ENCODE measurements at regions not wholly inside any gene's neighbourhood (a gene's known extent, or its start where the extent isn't known, plus 50 kb on each side); places are given as distances from the start of the nearest gene placed in this dataset.

- H3K4me3 ChIP-seq, result no peak overlapping the region
- peaks cover 0 to 8% (median 2%) of the 10 kb centered on the region in 12 donors for H3K9me3 ChIP-seq
- H3K36me3 ChIP-seq, result no peaks in the 10 kb centered on the region
- no peaks in the 10 kb centered on the region for H3K4me1 ChIP-seq
- ATAC-seq (no peak), DNase-seq (no peak)
- intact Hi-C loops (cut with DNase I), result no loop called here
- TF ChIP-seq POLR2A (IDR thresholded peaks at IDR 0.05) (no peak), CTCF (IDR thresholded peaks at IDR 0.05) (no peak)
- H3K27me3 ChIP-seq, result no peaks in the 10 kb centered on the region
- 70 to 76% (median 72%) methylated on average over 3 of the region's 3 CpGs for WGBS, 4 donors
- H3K27ac ChIP-seq, result no peak overlapping the region
These were observed 544.1 kb downstream of the HTR7 start for GRCh38 chr10:90313576-90314325.

GRCh38 chr10:90314718-90315117 lies 543.1 kb downstream of the HTR7 start:
- ATAC-seq, result no peak
- Histone ChIP-seq H3K4me1 (no peaks in the 10 kb centered on the region), H3K27me3 (no peaks in the 10 kb centered on the region), H3K27ac (no peak overlapping the region), H3K36me3 (no peaks in the 10 kb centered on the region), H3K4me3 (no peak overlapping the region), H3K9me3 (no peaks in the 10 kb centered on the region)
- intact Hi-C loops (cut with DNase I), result no loop called here
- 85 to 98% (median 89%) methylated on average over 1 of the region's 1 CpG for WGBS, 4 donors
- TF ChIP-seq POLR2A (IDR thresholded peaks at IDR 0.05), result no peak
- TF ChIP-seq CTCF (IDR thresholded peaks at IDR 0.05), result no peak
- no peak for DNase-seq

- Histone ChIP-seq H3K9me3 (no peaks in the 10 kb centered on the region), H3K27me3 (no peaks in the 10 kb centered on the region), H3K4me3 (no peak overlapping the region), H3K4me1 (no peaks in the 10 kb centered on the region), H3K36me3 (no peaks in the 10 kb centered on the region), H3K27ac (no peak overlapping the region)
- ATAC-seq (no peak), DNase-seq (no peak)
- 83 to 89% (median 87%) methylated on average over 3 of the region's 3 CpGs for WGBS, 4 donors
- TF ChIP-seq CTCF (IDR thresholded peaks at IDR 0.05) (no peak), POLR2A (IDR thresholded peaks at IDR 0.05) (no peak)
- intact Hi-C loops (cut with DNase I), result no loop called here
These were observed 540.7 kb downstream of the HTR7 start for GRCh38 chr10:90317172-90317571.

GRCh38 chr10:90318659-90319058 lies 539.2 kb downstream of the HTR7 start:
- TF ChIP-seq CTCF (IDR thresholded peaks at IDR 0.05) (no peak), POLR2A (IDR thresholded peaks at IDR 0.05) (no peak)
- H3K36me3 ChIP-seq, result no peaks in the 10 kb centered on the region
- intact Hi-C loops (cut with DNase I), result no loop called here
- H3K27ac ChIP-seq, result no peak overlapping the region
- H3K9me3 ChIP-seq, result no peaks in the 10 kb centered on the region
- no peaks in the 10 kb centered on the region for H3K4me1 ChIP-seq
- no peak overlapping the region for H3K4me3 ChIP-seq
- H3K27me3 ChIP-seq, result no peaks in the 10 kb centered on the region
- ATAC-seq (no peak), DNase-seq (no peak)
- WGBS, 4 donors, result 70 to 80% (median 75%) methylated on average over 2 of the region's 2 CpGs

Measured in heart left ventricle (tissue), 16 donors.